PC-3 (cell line): ENCODE measurements at regions not wholly inside any gene's neighbourhood (a gene's known extent, or its start where the extent isn't known, plus 50 kb on each side); places are given as distances from the start of the nearest gene placed in this dataset.

ENCODE experiments used
- ATAC-seq: fragments of 200-7000 bp; cut with Tn5 transposase; 2 replicates; pipeline ENCODE4 v1.9.1; 2020; ENCODE audit warnings: mild to moderate bottlenecking, moderate library complexity
- BruUV-seq: library from RNA; stranded (reverse); fragments of 400-500 nt; replicated peaks from 2 replicates; lab custom pipeline; 2021; lab: Mats Ljungman, UMichigan
- CTCF ChIA-PET: fragments of 300-600 bp; sonication (Branson Sonifier 250); formaldehyde crosslinking; loops from one replicate; lab custom pipeline; 2022; ENCODE audit warnings: antibody characterized with exemption; lab: Charles Lee
- POLR2A ChIA-PET: fragments of 300-600 bp; sonication (Branson Sonifier 250); formaldehyde crosslinking; loops from one replicate; lab custom pipeline; 2022; ENCODE audit warnings: antibody characterized with exemption; ENCODE audit not compliant: unreplicated experiment; lab: Charles Lee
- DNase-seq: peaks from one replicate; pipeline ENCODE4 v3.0.0-alpha.2; 2015
- H2AFZ ChIP-seq: fragments of 300-600 bp; sonication (generic); 2 replicates; pipeline ENCODE4 v1.6.0; 2016; ENCODE audit warnings: antibody characterized with exemption, low read length
- H3F3A ChIP-seq: fragments of 300-600 bp; sonication (generic); one replicate; pipeline ENCODE4 v1.6.0; 2017; ENCODE audit warnings: antibody characterized with exemption, low read length, control low read depth, mild to moderate bottlenecking; ENCODE audit not compliant: unreplicated experiment
- H3K27ac ChIP-seq: fragments of 300-600 bp; sonication (generic); 2 replicates; pipeline ENCODE4 v1.5.1; 2016; ENCODE audit warnings: mild to moderate bottlenecking, low read length
- H3K27me3 ChIP-seq: fragments of 300-600 bp; sonication (generic); 2 replicates; pipeline ENCODE4 v1.6.1; 2016; ENCODE audit warnings: low read length, mixed read lengths
- H3K36me3 ChIP-seq: fragments of 300-600 bp; sonication (generic); 2 replicates; pipeline ENCODE4 v1.6.1; 2016; ENCODE audit warnings: low read depth, mixed run types, low read length, mixed read lengths
- H3K4me1 ChIP-seq: fragments of 300-600 bp; sonication (generic); 2 replicates; pipeline ENCODE4 v1.5.1; 2016; ENCODE audit warnings: low read length; ENCODE audit not compliant: insufficient read depth
- H3K4me2 ChIP-seq: fragments of 300-600 bp; sonication (generic); 2 replicates; pipeline ENCODE4 v1.6.0; 2016; ENCODE audit warnings: low read length
- H3K4me3 ChIP-seq: fragments of 300-600 bp; sonication (generic); 2 replicates; pipeline ENCODE4 v1.5.1; 2016; ENCODE audit warnings: mild to moderate bottlenecking, low read length, mixed read lengths
- H3K79me2 ChIP-seq: fragments of 300-600 bp; sonication (generic); 2 replicates; pipeline ENCODE4 v1.6.1; 2017; ENCODE audit warnings: low read length, mixed read lengths
- H3K9ac ChIP-seq: fragments of 300-600 bp; sonication (generic); 2 replicates; pipeline ENCODE4 v1.6.0; 2016; ENCODE audit warnings: mild to moderate bottlenecking, low read length
- H3K9me2 ChIP-seq: fragments of 300-600 bp; sonication (generic); replicated peaks from 2 replicates; pipeline ENCODE4 v1.6.1; 2016; ENCODE audit warnings: mixed run types, low read length, mixed read lengths
- H3K9me3 ChIP-seq: fragments of 300-600 bp; sonication (generic); 2 replicates; pipeline ENCODE4 v1.6.1; 2016; ENCODE audit warnings: low read length, mixed read lengths
- H4K20me1 ChIP-seq: fragments of 300-600 bp; sonication (generic); 2 replicates; pipeline ENCODE4 v1.6.1; 2016; ENCODE audit warnings: low read length, mixed read lengths
- CTCF ChIP-seq: fragments of 300-600 bp; sonication (generic); conservative IDR thresholded peaks from 2 replicates; pipeline ENCODE4 v1.5.1; 2017; ENCODE audit warnings: antibody characterized with exemption, low read depth, mild to moderate bottlenecking, low read length
- EZH2 ChIP-seq: fragments of 300-600 bp; sonication (generic); IDR thresholded peaks from one replicate; pipeline ENCODE4 v1.6.1; 2017; ENCODE audit warnings: antibody characterized with exemption, mild to moderate bottlenecking, low read length; ENCODE audit not compliant: unreplicated experiment
- EZH2phosphoT487 ChIP-seq: fragments of 300-600 bp; sonication (generic); IDR thresholded peaks from 2 replicates; pipeline ENCODE4 v1.6.1; 2018; ENCODE audit warnings: mild to moderate bottlenecking, antibody characterized with exemption, low read length, borderline replicate concordance
- intact Hi-C: fragments of 100-400 bp; cut with micrococcal nuclease; formaldehyde crosslinking; loops from 2 replicates; pipeline ENCODE4 v1.9.0; 2023

GRCh38 chr7:20021066-20021465, 196.1 kb downstream of the MACC1 start:
- no peaks in the 10 kb centered on the region for H3F3A ChIP-seq
- H3K4me3 ChIP-seq, result no peak overlapping the region
- no TSS peak for BruUV-seq
- TF ChIP-seq EZH2phosphoT487, result no peak
- no peak for TF ChIP-seq EZH2
- TF ChIP-seq CTCF, result no peak
- POLR2A ChIA-PET, result no interaction called here
- H4K20me1 ChIP-seq, result no peaks in the 10 kb centered on the region
- no peaks in the 10 kb centered on the region for H3K27me3 ChIP-seq
- CTCF ChIA-PET, result no interaction called here
- H3K9me2 ChIP-seq, result no peaks in the 10 kb centered on the region
- no peak for DNase-seq
- intact Hi-C loops, result no loop called here
- no peak overlapping the region for H3K27ac ChIP-seq
- H3K4me2 ChIP-seq, result no peak overlapping the region
- H3K9me3 ChIP-seq, result no peaks in the 10 kb centered on the region
- no peaks in the 10 kb centered on the region for H3K36me3 ChIP-seq
- ATAC-seq, result no peak
- no peak overlapping the region for H2AFZ ChIP-seq
- H3K9ac ChIP-seq, result no peak overlapping the region
- no peaks in the 10 kb centered on the region for H3K79me2 ChIP-seq
- 0 out of 2 replicates have a peak, but pooled peaks cover 5% of the 10 kb centered on the region for H3K4me1 ChIP-seq

- DNase-seq (no peak), ATAC-seq (no peak)
- Histone ChIP-seq H3K4me3 (no peak overlapping the region), H3K4me1 (0 out of 2 replicates have a peak, but pooled peaks cover 5% of the 10 kb centered on the region), H3K27ac (no peak overlapping the region), H2AFZ (no peak overlapping the region), H3K9me2 (no peaks in the 10 kb centered on the region), H3K9ac (no peak overlapping the region), H3K27me3 (no peaks in the 10 kb centered on the region), H3K4me2 (no peak overlapping the region), H3K36me3 (no peaks in the 10 kb centered on the region), H3F3A (no peaks in the 10 kb centered on the region), H4K20me1 (no peaks in the 10 kb centered on the region), H3K9me3 (no peaks in the 10 kb centered on the region), H3K79me2 (no peaks in the 10 kb centered on the region)
- ChIA-PET POLR2A (no interaction called here), CTCF (no interaction called here)
- intact Hi-C loops, result no loop called here
- no TSS peak for BruUV-seq
- no peak for TF ChIP-seq CTCF
- TF ChIP-seq EZH2, result no peak
- TF ChIP-seq EZH2phosphoT487, result no peak
Measured at GRCh38 chr7:20019757-20020432, 197.3 kb downstream of the MACC1 start.

- intact Hi-C loops, result no loop called here
- TF ChIP-seq CTCF (no peak), EZH2 (no peak), EZH2phosphoT487 (no peak)
- DNase-seq, result no peak
Measured at GRCh38 chr7:20016669-20017068, 200.5 kb downstream of the MACC1 start.

More at GRCh38 chr7:20016669-20017068, 200.5 kb downstream of the MACC1 start:
- POLR2A ChIA-PET, result interaction anchor here (0.5 to 0.6 kb wide), 3 partner anchors 15 to 497 kb away, joined by 3 to 5 read pairs (median 4); partner anchors contain the start of gene POLR1F
- Histone ChIP-seq H3K4me3 (no peak overlapping the region), H3K27me3 (no peaks in the 10 kb centered on the region), H3K9me3 (no peaks in the 10 kb centered on the region), H4K20me1 (no peaks in the 10 kb centered on the region), H3F3A (no peaks in the 10 kb centered on the region), H3K4me2 (no peak overlapping the region), H3K9me2 (no peaks in the 10 kb centered on the region), H2AFZ (no peak overlapping the region), H3K27ac (no peak overlapping the region), H3K79me2 (no peaks in the 10 kb centered on the region), H3K9ac (no peak overlapping the region), H3K4me1 (0 out of 2 replicates have a peak, but pooled peaks cover 5% of the 10 kb centered on the region), H3K36me3 (no peaks in the 10 kb centered on the region)
- no TSS peak for BruUV-seq
- CTCF ChIA-PET, result no interaction called here
- no peak for ATAC-seq
